NK-92 (cell line): ENCODE measurements at regions not wholly inside any gene's neighbourhood (a gene's known extent, or its start where the extent isn't known, plus 50 kb on each side); places are given as distances from the start of the nearest gene placed in this dataset.

Source experiments
- DNase-seq: peaks from one replicate; lab custom pipeline; 2025; ENCODE audit not compliant: unreplicated experiment; lab: John Stamatoyannopoulos, UW

- no peak for DNase-seq
Observed at GRCh38 chr5:88144219-88145001, 124.2 kb downstream of the TMEM161B start.

GRCh38 chr5:88143693-88144218, 124.9 kb downstream of the TMEM161B start:
- DNase-seq: no peak

- DNase-seq: no peak
Observed at GRCh38 chr5:88142886-88143692, 125.6 kb downstream of the TMEM161B start.

- DNase-seq: no peak
Observed at GRCh38 chr5:88142636-88142885, 126.1 kb downstream of the TMEM161B start.

- DNase-seq: peak; percentile 3
Observed at GRCh38 chr5:88140856-88141752, 127.5 kb downstream of the TMEM161B start.

- DNase-seq: no peak
Observed at GRCh38 chr5:88140396-88140855, 128.2 kb downstream of the TMEM161B start.

GRCh38 chr5:88130211-88130815, 138.3 kb downstream of the TMEM161B start:
- no peak for DNase-seq

GRCh38 chr5:88128813-88129212, 139.8 kb downstream of the TMEM161B start:
- DNase-seq: no peak

GRCh38 chr5:88119535-88120125, 149.0 kb downstream of the TMEM161B start:
- DNase-seq: no peak

GRCh38 chr5:88118179-88118578, 150.5 kb downstream of the TMEM161B start:
- no peak for DNase-seq

- DNase-seq: no peak
Observed at GRCh38 chr5:88117546-88117945, 151.1 kb downstream of the TMEM161B start.

- DNase-seq: no peak
Observed at GRCh38 chr5:88116396-88116795, 152.2 kb downstream of the TMEM161B start.

- no peak for DNase-seq
Observed at GRCh38 chr5:88115211-88115610, 153.4 kb downstream of the TMEM161B start.

- no peak for DNase-seq
Observed at GRCh38 chr5:88113429-88113828, 155.2 kb downstream of the TMEM161B start.

- DNase-seq: no peak
Observed at GRCh38 chr5:88109818-88110217, 158.8 kb downstream of the TMEM161B start.

- no peak for DNase-seq
Observed at GRCh38 chr5:88108490-88109279, 160.0 kb downstream of the TMEM161B start.

GRCh38 chr5:88094906-88095496, 173.6 kb downstream of the TMEM161B start:
- no peak for DNase-seq

- DNase-seq: no peak
Observed at GRCh38 chr5:88094403-88094802, 174.2 kb downstream of the TMEM161B start.

GRCh38 chr5:88093765-88094164, 174.9 kb downstream of the TMEM161B start:
- DNase-seq: no peak
